ENCODE measurements at regions not wholly inside any gene's neighbourhood (a gene's known extent, or its start where the extent isn't known, plus 50 kb on each side); places are given as distances from the start of the nearest gene placed in this dataset.

GRCh38 chr3:159910991-159911663 lies 77.5 kb upstream of the IL12A start:
- ATAC-seq = no peak
- no peak for TF ChIP-seq PATZ1 (CRISPR knock-in tag; IDR thresholded peaks at IDR 0.05; ENCODE audit: borderline replicate concordance)
- no peak for TF ChIP-seq SNAI2 (CRISPR knock-in tag; IDR thresholded peaks at IDR 0.05)
- no peak for TF ChIP-seq CSDC2 (CRISPR knock-in tag; IDR thresholded peaks at IDR 0.05)
- TF ChIP-seq ZNF8 (CRISPR knock-in tag; IDR thresholded peaks at IDR 0.05) = no peak
- TF ChIP-seq RARB (CRISPR knock-in tag; IDR thresholded peaks at IDR 0.05) = no peak

GRCh38 chr3:159911664-159912037 lies 77.0 kb upstream of the IL12A start:
- ATAC-seq = no peak

GRCh38 chr3:159913712-159914414 lies 74.8 kb upstream of the IL12A start:
- no peak for ATAC-seq
- TF ChIP-seq PPARA (CRISPR knock-in tag; IDR thresholded peaks at IDR 0.05; ENCODE audit: borderline replicate concordance) (no peak), RARB (CRISPR knock-in tag; IDR thresholded peaks at IDR 0.05) (no peak), ZNF565 (CRISPR knock-in tag; conservative IDR thresholded peaks at IDR 0.05; ENCODE audit: low read depth) (no peak), TCF4 (CRISPR knock-in tag; IDR thresholded peaks at IDR 0.05; ENCODE audit: borderline replicate concordance) (no peak), GLIS3 (CRISPR knock-in tag; IDR thresholded peaks at IDR 0.05) (no peak), CSDC2 (CRISPR knock-in tag; IDR thresholded peaks at IDR 0.05) (no peak), PATZ1 (CRISPR knock-in tag; IDR thresholded peaks at IDR 0.05; ENCODE audit: borderline replicate concordance) (no peak), ARNTL (CRISPR knock-in tag; IDR thresholded peaks at IDR 0.05; ENCODE audit: borderline replicate concordance, low read depth) (no peak), SNAI2 (CRISPR knock-in tag; IDR thresholded peaks at IDR 0.05) (no peak), ZNF8 (CRISPR knock-in tag; IDR thresholded peaks at IDR 0.05) (no peak), ISL1 (CRISPR knock-in tag; IDR thresholded peaks at IDR 0.05) (no peak), ESRRG (CRISPR knock-in tag; IDR thresholded peaks at IDR 0.05) (no peak), CSRNP3 (CRISPR knock-in tag; IDR thresholded peaks at IDR 0.05) (no peak), ZFP3 (CRISPR knock-in tag; IDR thresholded peaks at IDR 0.05) (no peak)

More at GRCh38 chr3:159911664-159912037, 77.0 kb upstream of the IL12A start:
- TF ChIP-seq PPARA (CRISPR knock-in tag; IDR thresholded peaks at IDR 0.05; ENCODE audit: borderline replicate concordance) (no peak), ISL1 (CRISPR knock-in tag; IDR thresholded peaks at IDR 0.05) (no peak), ZFP30 (CRISPR knock-in tag; IDR thresholded peaks at IDR 0.05) (no peak), ZNF70 (CRISPR knock-in tag; IDR thresholded peaks at IDR 0.05) (no peak), BACH2 (CRISPR knock-in tag; IDR thresholded peaks at IDR 0.05; ENCODE audit: borderline replicate concordance) (no peak), TSHZ2 (CRISPR knock-in tag; IDR thresholded peaks at IDR 0.05) (no peak), ESRRG (CRISPR knock-in tag; IDR thresholded peaks at IDR 0.05) (no peak), POU6F1 (CRISPR knock-in tag; IDR thresholded peaks at IDR 0.05; ENCODE audit: borderline replicate concordance, low read depth) (no peak), GLIS3 (CRISPR knock-in tag; IDR thresholded peaks at IDR 0.05) (no peak), CSRNP3 (CRISPR knock-in tag; IDR thresholded peaks at IDR 0.05) (no peak)

Measured in SK-N-SH treated with all-trans-retinoic acid at 6 μM for 48 hours (cell line).